Activated T-helper 2 cell treated with anti-CD3 and anti-CD28 coated beads, Interferon-gamma antibody, Interleukin-2, Interleukin-4, amounts not matched to agents 10 μg/mL and 5 μg/mL and 100 μg/mL, durations not matched to agents 14 hours and 24 hours and 36 hours (primary cell): ENCODE measurements at regions not wholly inside any gene's neighbourhood (a gene's known extent, or its start where the extent isn't known, plus 50 kb on each side); places are given as distances from the start of the nearest gene placed in this dataset.
"Not testable (repeated sequence)": the region's sequence is repeated elsewhere in the genome, so short reads cannot be mapped to it uniquely, and the experiment has no call there.

Experiments used
- DNase-seq: peaks from one replicate; pipeline ENCODE4 v3.0.0; 2021; ENCODE audit warnings: low spot score
- H3K27ac Mint-ChIP-seq: one replicate; pipeline ENCODE4 v1.8.0; 2021; ENCODE audit warnings: mixed read lengths
- H3K27me3 Mint-ChIP-seq: one replicate; pipeline ENCODE4 v1.8.0; 2021; ENCODE audit warnings: low read depth, mixed read lengths
- H3K36me3 Mint-ChIP-seq: one replicate; pipeline ENCODE4 v1.8.0; 2021; ENCODE audit warnings: low read depth, mixed read lengths
- H3K4me1 Mint-ChIP-seq: one replicate; pipeline ENCODE4 v1.8.0; 2021; ENCODE audit warnings: low read depth, mixed read lengths
- H3K4me3 Mint-ChIP-seq: one replicate; pipeline ENCODE4 v1.8.0; 2021; ENCODE audit warnings: low read depth, mild to moderate bottlenecking, moderate library complexity, mixed read lengths
- H3K9me3 Mint-ChIP-seq: one replicate; pipeline ENCODE4 v1.8.0; 2021; ENCODE audit warnings: mixed read lengths
- intact Hi-C: fragments of 100-400 bp; cut with micrococcal nuclease; formaldehyde crosslinking; loops from one replicate; pipeline ENCODE4 v1.15.1; 2023

GRCh38 chr14:34079643-34080042, 128.8 kb upstream of the EGLN3 start:
- H3K36me3 Mint-ChIP-seq, intact Hi-C loops, DNase-seq, H3K27ac Mint-ChIP-seq, H3K4me3 Mint-ChIP-seq, H3K9me3 Mint-ChIP-seq: not testable (repeated sequence)
- Mint-ChIP-seq H3K4me1 (peaks cover 12% of the 10 kb centered on the region), H3K27me3 (peaks cover 21% of the 10 kb centered on the region)

- Mint-ChIP-seq H3K27me3 (peaks cover 23% of the 10 kb centered on the region), H3K27ac (no peak overlapping the region), H3K4me1 (peaks cover 10% of the 10 kb centered on the region), H3K4me3 (no peak overlapping the region), H3K9me3 (peaks cover 3% of the 10 kb centered on the region), H3K36me3 (no peaks in the 10 kb centered on the region)
- intact Hi-C loops = no loop called here
- no peak for DNase-seq
Observed at GRCh38 chr14:34078117-34078743, 127.4 kb upstream of the EGLN3 start.

GRCh38 chr14:34075826-34076225, 125.0 kb upstream of the EGLN3 start:
- peaks cover 18% of the 10 kb centered on the region for H3K9me3 Mint-ChIP-seq
- H3K4me1 Mint-ChIP-seq = peaks cover 10% of the 10 kb centered on the region
- H3K36me3 Mint-ChIP-seq = peaks cover 4% of the 10 kb centered on the region
- H3K27ac Mint-ChIP-seq = no peak overlapping the region
- H3K27me3 Mint-ChIP-seq = peaks cover 21% of the 10 kb centered on the region
- no peak overlapping the region for H3K4me3 Mint-ChIP-seq
- no peak for DNase-seq
- intact Hi-C loops = no loop called here

GRCh38 chr14:34075042-34075744, 124.3 kb upstream of the EGLN3 start:
- DNase-seq = no peak
- intact Hi-C loops = no loop called here
- no peak overlapping the region for H3K4me3 Mint-ChIP-seq
- peaks cover 4% of the 10 kb centered on the region for H3K36me3 Mint-ChIP-seq
- H3K27ac Mint-ChIP-seq = no peak overlapping the region
- peaks cover 18% of the 10 kb centered on the region for H3K9me3 Mint-ChIP-seq
- H3K27me3 Mint-ChIP-seq = peaks cover 17% of the 10 kb centered on the region
- H3K4me1 Mint-ChIP-seq = peaks cover 10% of the 10 kb centered on the region

- DNase-seq = no peak
- no peak overlapping the region for H3K27ac Mint-ChIP-seq
- H3K9me3 Mint-ChIP-seq = peaks cover 24% of the 10 kb centered on the region
- intact Hi-C loops = no loop called here
- H3K4me3 Mint-ChIP-seq = no peak overlapping the region
- peaks cover 20% of the 10 kb centered on the region for H3K27me3 Mint-ChIP-seq
- peaks cover 9% of the 10 kb centered on the region for H3K4me1 Mint-ChIP-seq
- peaks cover 12% of the 10 kb centered on the region for H3K36me3 Mint-ChIP-seq
Observed at GRCh38 chr14:34072921-34073320, 122.0 kb upstream of the EGLN3 start.

GRCh38 chr14:34072401-34072800, 121.5 kb upstream of the EGLN3 start:
- Mint-ChIP-seq H3K27ac (no peak overlapping the region), H3K4me3 (no peak overlapping the region), H3K9me3 (peaks cover 27% of the 10 kb centered on the region), H3K36me3 (peaks cover 12% of the 10 kb centered on the region), H3K27me3 (peaks cover 18% of the 10 kb centered on the region), H3K4me1 (peaks cover 6% of the 10 kb centered on the region)
- DNase-seq = no peak
- intact Hi-C loops = no loop called here

- peaks cover 3% of the 10 kb centered on the region for H3K4me1 Mint-ChIP-seq
- H3K4me3 Mint-ChIP-seq = no peak overlapping the region
- intact Hi-C loops = no loop called here
- H3K27ac Mint-ChIP-seq = no peak overlapping the region
- peaks cover 17% of the 10 kb centered on the region for H3K27me3 Mint-ChIP-seq
- peaks cover 12% of the 10 kb centered on the region for H3K36me3 Mint-ChIP-seq
- DNase-seq = no peak
- peaks cover 29% of the 10 kb centered on the region for H3K9me3 Mint-ChIP-seq
Observed at GRCh38 chr14:34070917-34071407, 120.1 kb upstream of the EGLN3 start.

GRCh38 chr14:34069854-34070582, 119.1 kb upstream of the EGLN3 start:
- Mint-ChIP-seq H3K27me3 (peaks cover 14% of the 10 kb centered on the region), H3K4me1 (peaks cover 1% of the 10 kb centered on the region), H3K36me3 (peaks cover 12% of the 10 kb centered on the region), H3K27ac (no peak overlapping the region), H3K4me3 (no peak overlapping the region), H3K9me3 (peaks cover 29% of the 10 kb centered on the region)
- no peak for DNase-seq
- intact Hi-C loops = no loop called here

- H3K27ac Mint-ChIP-seq = no peak overlapping the region
- no peak for DNase-seq
- no peak overlapping the region for H3K4me3 Mint-ChIP-seq
- intact Hi-C loops = no loop called here
- peaks cover 21% of the 10 kb centered on the region for H3K9me3 Mint-ChIP-seq
- H3K4me1 Mint-ChIP-seq = no peaks in the 10 kb centered on the region
- peaks cover 17% of the 10 kb centered on the region for H3K27me3 Mint-ChIP-seq
- peaks cover 12% of the 10 kb centered on the region for H3K36me3 Mint-ChIP-seq
Observed at GRCh38 chr14:34067587-34067986, 116.7 kb upstream of the EGLN3 start.

- Mint-ChIP-seq H3K4me1 (peaks cover 8% of the 10 kb centered on the region), H3K36me3 (peaks cover 8% of the 10 kb centered on the region), H3K27ac (no peak overlapping the region), H3K9me3 (peaks cover 11% of the 10 kb centered on the region), H3K27me3 (peaks cover 25% of the 10 kb centered on the region), H3K4me3 (no peak overlapping the region)
- intact Hi-C loops = no loop called here
- no peak for DNase-seq
Observed at GRCh38 chr14:34065690-34066391, 115.0 kb upstream of the EGLN3 start.

- Mint-ChIP-seq H3K4me1 (peaks cover 12% of the 10 kb centered on the region), H3K27ac (no peak overlapping the region)
Observed at GRCh38 chr14:34065236-34065635, 114.4 kb upstream of the EGLN3 start.

GRCh38 chr14:34064349-34064748, 113.5 kb upstream of the EGLN3 start:
- H3K27ac Mint-ChIP-seq = no peak overlapping the region
- no peak for DNase-seq
- H3K9me3 Mint-ChIP-seq = peaks cover 11% of the 10 kb centered on the region
- H3K36me3 Mint-ChIP-seq = peaks cover 7% of the 10 kb centered on the region
- H3K4me3 Mint-ChIP-seq = no peak overlapping the region
- intact Hi-C loops = no loop called here
- peaks cover 27% of the 10 kb centered on the region for H3K27me3 Mint-ChIP-seq
- H3K4me1 Mint-ChIP-seq = peaks cover 16% of the 10 kb centered on the region

More at GRCh38 chr14:34065236-34065635, 114.4 kb upstream of the EGLN3 start:
- Mint-ChIP-seq H3K9me3 (peaks cover 11% of the 10 kb centered on the region), H3K4me3 (no peak overlapping the region), H3K36me3 (peaks cover 8% of the 10 kb centered on the region), H3K27me3 (peaks cover 27% of the 10 kb centered on the region)
- intact Hi-C loops = no loop called here
- no peak for DNase-seq
